Activated CD4-positive, alpha-beta T cell treated with anti-CD3 and anti-CD28 coated beads for 4 hours (primary cell): ENCODE measurements at regions not wholly inside any gene's neighbourhood (a gene's known extent, or its start where the extent isn't known, plus 50 kb on each side); places are given as distances from the start of the nearest gene placed in this dataset.
"Not testable (repeated sequence)": the region's sequence is repeated elsewhere in the genome, so short reads cannot be mapped to it uniquely, and the experiment has no call there.

Experiments
- DNase-seq, 2 donors: peaks; one replicate each; pipeline ENCODE4 v3.0.0-alpha.2; 2020

GRCh38 chr2:215861607-215862350, 151.6 kb downstream of the MREG start:
- DNase-seq: no peak

DNA sequence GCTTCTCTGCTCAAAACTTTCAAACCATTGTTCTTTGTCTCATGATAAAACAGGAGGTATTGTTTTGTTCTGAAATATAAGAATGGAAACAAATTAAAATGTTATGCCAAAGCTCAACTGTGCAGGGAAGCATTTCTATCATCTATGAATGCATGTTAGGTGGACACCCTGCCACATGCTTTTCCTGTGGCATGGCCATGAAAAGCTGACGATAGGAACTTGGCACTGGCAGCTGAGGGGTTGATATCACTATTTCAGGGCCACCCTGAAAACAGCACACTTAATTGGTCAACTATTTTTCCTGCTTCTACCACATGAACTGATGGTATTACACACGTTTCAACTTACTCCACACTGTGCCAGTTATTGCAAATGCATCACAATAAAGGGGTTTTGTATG, 157.3 kb downstream of the MREG start:
- DNase-seq: no peak

- not testable (repeated sequence) for DNase-seq
These were observed 158.0 kb downstream of the MREG start for GRCh38 chr2:215855308-215855707.

DNA sequence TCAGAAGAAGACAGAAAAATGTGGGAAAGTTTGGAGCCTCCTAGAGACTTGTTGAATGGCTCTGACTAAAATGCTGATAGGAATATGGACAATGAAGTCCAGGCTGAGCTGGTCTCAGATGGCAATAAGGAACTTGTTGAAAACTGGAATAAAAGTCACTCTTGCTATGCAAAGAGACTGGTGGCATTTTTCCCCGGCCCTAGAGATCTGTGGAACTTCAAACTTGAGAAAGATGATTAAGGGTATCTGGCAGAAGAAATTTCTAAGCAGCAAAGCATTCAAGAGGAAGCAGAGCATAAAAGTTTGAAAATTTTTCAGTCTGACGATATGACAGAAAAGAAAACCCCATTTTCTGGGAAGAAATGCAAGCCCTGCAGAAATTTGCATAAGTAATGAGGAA, 159.3 kb downstream of the MREG start:
- no peak for DNase-seq

- no peak for DNase-seq
These were observed 161.7 kb downstream of the MREG start for GRCh38 chr2:215851696-215852095.

- DNase-seq: no peak
These were observed 162.3 kb downstream of the MREG start for GRCh38 chr2:215851082-215851481.

DNA sequence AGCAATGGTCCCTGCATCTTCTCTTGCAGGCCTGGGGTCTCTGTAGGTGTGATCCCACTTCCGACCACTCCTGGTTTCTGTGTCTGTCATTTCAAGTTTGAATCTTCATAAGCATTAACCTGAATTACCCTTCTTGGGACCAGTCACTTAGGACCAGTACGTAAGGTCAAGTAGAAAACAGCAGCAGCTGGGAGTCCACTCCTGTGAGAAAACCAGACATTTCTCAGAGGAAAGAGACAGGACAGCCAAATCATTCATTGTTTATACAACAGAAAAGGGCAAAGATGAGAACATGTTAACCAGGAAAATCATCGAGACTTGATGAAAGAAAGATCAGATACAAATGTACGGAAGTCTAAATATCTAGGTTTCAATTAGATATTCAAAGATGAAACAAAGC, 163.0 kb downstream of the MREG start:
- no peak for DNase-seq

- DNase-seq: no peak
These were observed 163.6 kb downstream of the MREG start for GRCh38 chr2:215849771-215850170.

DNA sequence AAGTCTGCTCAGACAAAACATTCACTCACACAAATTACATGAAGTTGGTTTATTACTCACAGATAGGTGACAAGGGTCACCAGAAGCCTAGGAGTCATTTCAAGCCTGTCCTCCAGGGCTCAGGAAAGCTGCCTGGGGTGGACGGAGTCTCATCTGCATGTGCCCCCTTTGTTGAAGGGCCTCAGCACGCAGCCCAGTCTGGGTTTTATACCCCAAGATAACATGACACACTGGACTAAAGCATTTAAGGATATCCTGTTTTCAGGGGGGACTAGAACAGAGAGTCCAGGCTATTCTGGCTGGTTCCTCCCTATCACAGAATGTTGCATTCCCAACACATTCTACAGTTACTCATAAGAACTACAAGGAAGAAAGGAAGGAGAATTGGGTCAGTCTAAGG, 164.7 kb downstream of the MREG start:
- DNase-seq: no peak

GRCh38 chr2:215848146-215848545, 165.2 kb downstream of the MREG start:
- DNase-seq: no peak

- no peak for DNase-seq
These were observed 165.6 kb downstream of the MREG start for GRCh38 chr2:215847718-215848117.

DNA sequence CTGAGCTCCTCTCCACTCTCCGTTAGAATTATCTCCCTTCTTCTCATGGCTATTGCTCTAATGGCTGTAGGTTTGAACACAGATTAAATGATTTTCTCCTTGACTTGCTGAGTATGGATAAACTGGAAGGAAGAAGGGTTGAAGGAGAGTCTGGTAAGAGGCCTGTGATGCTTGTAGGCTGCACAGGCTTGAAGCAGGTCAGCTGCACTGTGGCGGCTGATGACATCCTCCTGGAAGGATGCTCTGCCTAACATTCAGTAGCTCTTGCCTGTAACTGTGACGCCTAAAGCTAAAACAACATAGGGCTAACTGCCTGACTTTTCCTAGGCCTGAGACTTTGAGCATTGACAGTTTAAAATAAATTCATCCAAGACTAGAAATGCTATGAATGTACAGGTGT, 166.3 kb downstream of the MREG start:
- DNase-seq: no peak

DNA sequence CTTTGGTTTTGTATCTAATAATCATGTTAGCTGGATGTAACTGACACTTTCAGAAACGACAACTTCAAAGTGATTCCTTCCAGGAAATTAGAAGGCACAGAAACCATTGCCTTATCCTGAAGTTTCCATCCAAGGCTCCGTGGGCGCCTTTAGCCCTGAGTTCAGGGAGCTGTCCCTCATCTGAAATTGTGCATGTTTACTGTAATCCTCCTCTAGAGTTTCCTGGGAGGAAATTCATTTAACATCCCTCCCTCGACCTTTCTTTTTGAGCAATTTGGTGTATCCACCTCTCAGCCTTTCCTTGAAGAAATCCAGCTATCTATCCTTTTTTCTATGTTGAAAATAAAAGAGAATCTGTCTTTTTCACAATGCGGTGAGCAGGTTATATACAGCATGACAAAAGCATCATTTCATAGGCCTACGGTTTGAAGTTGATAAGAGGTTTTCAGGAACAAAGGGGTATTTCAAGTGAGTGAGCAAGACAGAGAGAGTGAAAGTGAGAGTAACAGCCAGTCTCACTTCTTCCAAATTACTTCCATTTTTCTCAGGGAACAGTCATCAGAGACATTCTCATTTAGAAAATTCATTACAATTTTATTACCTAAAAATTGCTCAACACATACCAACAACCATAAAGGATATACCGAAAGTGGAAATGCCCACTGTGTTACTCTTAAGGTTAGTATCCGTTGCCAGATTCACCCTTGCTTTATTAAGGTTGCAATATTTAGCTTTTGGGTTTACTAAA, 167.3 kb downstream of the MREG start:
- no peak for DNase-seq

- no peak for DNase-seq
These were observed 169.8 kb downstream of the MREG start for GRCh38 chr2:215843579-215843978.

DNA sequence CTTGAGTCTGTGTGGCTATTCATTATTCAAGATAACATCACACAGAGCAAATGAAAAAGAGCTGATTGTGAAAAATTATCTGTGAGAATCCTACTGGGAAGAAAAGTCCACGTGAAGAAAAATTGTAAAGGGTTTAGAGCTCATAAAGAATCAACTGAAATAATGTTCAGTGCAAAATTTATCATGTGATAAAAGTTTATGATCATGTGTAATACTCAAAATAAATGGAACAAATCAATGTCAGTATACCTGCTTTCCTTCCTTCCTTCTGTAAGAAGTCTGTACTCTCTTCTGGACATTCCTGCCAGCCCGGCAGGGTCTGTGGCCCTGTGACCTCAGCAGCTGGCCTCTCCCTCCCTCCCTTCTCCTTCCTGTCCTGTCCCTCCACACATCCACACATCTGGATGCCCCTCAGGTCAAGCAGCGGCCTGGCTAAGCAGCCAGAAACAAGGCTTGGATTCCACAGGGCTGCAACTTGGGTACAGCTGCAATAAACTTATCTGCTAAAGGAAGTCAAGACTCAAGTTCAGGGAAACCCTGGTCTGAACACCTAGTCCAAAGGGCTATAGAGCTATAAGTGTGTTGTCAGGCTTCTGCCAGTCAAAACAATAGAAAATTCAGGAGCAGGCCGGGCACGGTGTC, 172.1 kb downstream of the MREG start:
- DNase-seq: no peak

- no peak for DNase-seq
These were observed 173.5 kb downstream of the MREG start for GRCh38 chr2:215839816-215840215.

DNA sequence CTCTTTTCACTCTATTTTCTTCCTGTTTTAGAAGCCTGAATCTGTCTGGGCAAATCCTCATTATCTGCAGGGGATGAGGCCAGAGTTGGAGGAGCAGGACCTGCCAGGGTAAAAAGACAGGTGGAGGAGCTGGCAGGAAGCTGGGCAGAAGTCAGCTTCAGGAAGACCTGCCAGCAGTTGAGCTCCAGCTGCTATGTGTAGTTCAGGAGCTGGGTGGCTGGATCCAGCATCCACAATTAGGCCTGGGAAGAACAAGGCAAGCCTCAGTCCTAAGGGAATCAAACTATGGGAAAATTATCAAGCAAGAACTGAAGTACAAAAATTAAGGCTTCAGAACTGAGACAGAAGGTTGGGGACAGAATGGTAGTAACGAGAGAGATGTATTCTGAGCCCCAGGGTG, 174.0 kb downstream of the MREG start:
- no peak for DNase-seq

DNA sequence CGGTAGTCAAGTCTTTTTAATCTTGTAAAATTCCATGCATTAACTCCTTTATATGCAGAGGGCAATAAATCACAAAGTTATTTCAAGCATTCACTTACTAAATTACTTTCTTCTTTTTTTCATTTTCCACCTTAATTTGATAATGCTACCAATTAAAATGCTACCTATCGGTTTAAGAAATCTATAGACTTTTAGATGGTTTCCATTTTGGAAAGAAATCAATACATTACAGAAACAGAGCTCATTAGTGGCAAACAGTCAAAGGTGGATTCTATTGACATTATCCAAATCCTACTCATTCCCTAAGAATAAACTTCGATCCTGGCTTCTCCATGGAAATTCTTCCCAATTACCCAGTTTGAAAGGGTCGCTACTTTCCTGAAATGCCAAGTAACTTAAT, 176.5 kb downstream of the MREG start:
- DNase-seq: no peak

DNA sequence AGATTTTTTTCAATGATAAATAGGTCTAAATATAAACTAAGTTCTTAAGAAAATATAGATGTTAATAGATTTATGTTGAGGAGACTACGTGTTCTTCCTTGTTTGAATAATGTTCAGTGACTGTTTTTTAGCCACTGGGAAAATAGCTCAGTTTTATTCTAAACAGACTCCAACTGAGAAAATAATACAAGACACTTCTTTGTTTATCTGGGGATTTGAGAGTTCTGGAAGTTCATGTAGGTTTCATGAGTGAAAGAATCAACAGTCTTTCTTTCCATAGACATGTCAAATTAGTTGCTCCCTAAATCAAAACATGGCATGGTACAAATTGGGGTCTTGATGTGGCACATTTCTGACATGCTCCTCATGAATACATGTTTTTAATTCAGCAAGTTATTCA, 177.7 kb downstream of the MREG start:
- no peak for DNase-seq

- no peak for DNase-seq
These were observed 178.1 kb downstream of the MREG start for GRCh38 chr2:215835231-215835630.

GRCh38 chr2:215833531-215834162, 179.7 kb downstream of the MREG start:
- no peak for DNase-seq

GRCh38 chr2:215832791-215833190, 180.6 kb downstream of the MREG start:
- DNase-seq: no peak

- DNase-seq: no peak
These were observed 181.9 kb downstream of the MREG start for GRCh38 chr2:215831296-215831913.
